GDM1 (cell line): ENCODE measurements at regions not wholly inside any gene's neighbourhood (a gene's known extent, or its start where the extent isn't known, plus 50 kb on each side); places are given as distances from the start of the nearest gene placed in this dataset.
"Not testable (repeated sequence)": the region's sequence is repeated elsewhere in the genome, so short reads cannot be mapped to it uniquely, and the experiment has no call there.

Experiments
- DNase-seq: peaks from one replicate; lab custom pipeline; 2025; lab: John Stamatoyannopoulos, UW

DNA sequence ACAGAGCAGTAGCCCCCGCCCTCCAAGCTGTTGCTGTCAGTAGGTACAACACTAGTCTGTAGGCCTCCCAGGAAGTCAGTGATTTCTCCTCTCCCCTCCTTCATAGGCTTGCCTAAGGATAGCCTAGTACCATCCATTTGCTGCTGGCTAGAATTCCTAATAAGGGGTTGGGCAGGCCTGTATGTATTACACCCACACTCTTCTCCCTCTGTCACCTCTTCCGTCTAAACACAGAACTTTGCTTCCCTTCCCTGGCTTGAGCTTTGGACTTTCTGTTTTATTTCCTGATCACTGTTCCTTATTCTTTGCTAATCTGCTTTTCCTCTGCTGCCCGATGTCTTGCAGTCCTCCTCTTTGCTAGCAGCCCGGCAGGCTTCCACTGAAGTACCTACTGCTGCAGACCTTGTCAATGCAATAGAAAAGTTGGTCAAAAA lies 93.4 kb upstream of the UMPS start:
- DNase-seq, result no peak

GRCh38 chr3:124639406-124640237 lies 90.6 kb upstream of the UMPS start:
- peak; percentile 59 for DNase-seq

DNA sequence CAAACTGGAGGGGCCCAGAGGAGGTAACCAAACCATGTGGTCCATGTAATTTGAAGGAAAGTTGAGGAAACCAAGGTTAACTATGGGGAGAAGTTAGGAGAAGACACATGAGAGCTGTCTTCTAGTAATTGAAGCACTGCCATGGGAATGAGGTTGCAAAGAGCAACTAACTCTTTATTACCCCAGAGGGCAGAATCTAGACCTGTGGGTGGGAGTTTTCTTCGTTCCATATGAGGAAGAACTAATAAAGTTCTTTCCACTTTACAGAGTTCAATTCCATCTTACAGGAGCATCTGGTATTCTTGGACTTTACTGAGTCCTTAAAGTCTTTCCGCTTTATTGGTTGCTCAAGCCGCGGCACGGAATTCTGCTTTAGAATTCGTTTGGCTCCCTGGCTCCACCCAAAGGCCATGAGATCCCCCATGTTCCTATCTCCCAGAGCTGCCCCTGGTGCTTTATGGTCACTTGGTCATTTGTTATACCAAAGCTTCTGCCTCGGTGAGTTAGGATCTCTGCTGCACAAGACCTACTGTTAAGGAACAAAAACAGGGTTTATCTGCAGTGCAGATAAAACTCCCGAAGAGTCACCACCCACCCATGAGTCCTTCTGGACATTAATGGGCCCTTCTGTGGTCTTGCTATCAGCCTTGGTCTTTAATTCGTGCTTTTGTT lies 89.5 kb upstream of the UMPS start:
- DNase-seq, result no peak

DNA sequence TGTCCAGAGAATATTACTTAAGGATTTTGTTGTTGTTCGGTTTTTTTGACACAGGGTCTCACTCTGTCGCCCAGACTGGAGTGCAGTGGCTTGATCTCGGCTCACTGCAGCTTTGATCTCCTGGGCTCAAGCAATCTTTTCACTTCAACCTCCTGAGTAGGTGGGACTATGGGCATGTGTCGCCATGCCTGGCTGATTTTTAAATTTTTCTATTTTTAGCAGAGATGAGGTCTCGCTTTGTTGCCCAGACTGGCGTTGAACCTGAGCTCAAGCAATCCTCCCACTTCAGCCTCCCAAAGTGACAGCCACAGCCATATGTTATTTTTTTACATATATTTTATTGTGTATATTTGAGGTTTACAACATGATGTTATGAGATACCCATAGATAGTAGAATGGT lies 86.8 kb upstream of the UMPS start:
- DNase-seq, result no peak

DNA sequence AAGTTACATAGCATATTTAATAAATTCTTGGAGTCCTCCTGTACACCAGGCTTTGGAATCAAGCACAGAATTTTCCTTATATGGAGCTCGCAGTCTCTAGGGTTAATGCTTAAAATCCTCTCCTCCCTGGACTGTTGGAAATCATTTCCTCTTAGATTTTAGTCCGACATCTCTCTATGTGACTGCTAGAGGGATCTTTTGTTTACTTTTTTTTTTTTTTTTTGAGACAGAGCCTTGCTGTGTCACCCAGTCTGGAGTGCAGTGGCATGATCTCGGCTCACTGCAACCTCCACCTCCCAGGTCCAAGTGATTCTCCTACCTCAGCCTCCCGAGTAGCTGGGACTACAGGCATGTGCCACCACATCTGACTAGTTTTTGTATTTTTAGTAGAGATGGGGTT lies 84.1 kb upstream of the UMPS start:
- not testable (repeated sequence) for DNase-seq

DNA sequence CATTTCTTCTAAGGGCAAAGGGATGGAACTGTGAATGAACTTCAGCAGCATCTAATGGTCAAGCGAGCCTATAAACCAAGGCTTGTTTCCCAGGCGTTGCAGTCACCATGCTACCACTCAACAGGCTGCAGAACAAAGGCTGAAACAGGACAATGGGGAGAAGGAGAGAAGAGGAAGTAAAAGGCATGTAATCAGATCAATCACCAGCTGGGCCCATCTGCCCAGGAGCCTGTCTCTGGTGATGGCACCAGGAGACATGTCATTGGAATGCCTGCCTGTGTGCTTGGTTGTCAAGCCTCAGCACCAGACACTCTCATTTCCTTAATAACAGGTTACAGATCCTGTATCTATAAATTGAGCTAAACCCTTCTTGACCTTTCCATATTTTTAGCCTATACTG lies 81.7 kb upstream of the UMPS start:
- DNase-seq, result no peak

DNA sequence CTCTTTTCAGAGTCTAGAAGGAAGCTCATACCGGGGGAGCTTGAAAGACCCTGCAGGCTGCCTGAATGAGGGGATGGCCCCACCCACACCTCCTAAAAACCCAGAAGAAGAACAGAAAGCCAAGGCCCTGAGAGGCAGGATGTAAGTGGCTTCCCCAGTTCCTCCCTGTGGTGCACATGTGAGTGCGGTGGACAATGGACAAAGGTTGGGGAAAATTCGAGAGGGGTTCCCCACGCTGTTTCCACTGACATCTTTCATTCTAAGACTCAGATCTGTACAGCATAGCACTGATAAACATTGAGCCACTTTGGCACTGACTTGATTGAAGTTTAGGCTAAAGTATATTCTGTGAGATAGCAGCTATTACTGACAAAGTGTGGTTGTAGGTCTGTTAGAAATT lies 79.5 kb upstream of the UMPS start:
- DNase-seq, result peak; percentile 59

- DNase-seq, result not testable (repeated sequence)
Measured at GRCh38 chr3:124651416-124651815, 78.8 kb upstream of the UMPS start.

- no peak for DNase-seq
Measured at GRCh38 chr3:124652009-124652408, 78.2 kb upstream of the UMPS start.

GRCh38 chr3:124653071-124653796 lies 77.0 kb upstream of the UMPS start:
- no peak for DNase-seq

DNA sequence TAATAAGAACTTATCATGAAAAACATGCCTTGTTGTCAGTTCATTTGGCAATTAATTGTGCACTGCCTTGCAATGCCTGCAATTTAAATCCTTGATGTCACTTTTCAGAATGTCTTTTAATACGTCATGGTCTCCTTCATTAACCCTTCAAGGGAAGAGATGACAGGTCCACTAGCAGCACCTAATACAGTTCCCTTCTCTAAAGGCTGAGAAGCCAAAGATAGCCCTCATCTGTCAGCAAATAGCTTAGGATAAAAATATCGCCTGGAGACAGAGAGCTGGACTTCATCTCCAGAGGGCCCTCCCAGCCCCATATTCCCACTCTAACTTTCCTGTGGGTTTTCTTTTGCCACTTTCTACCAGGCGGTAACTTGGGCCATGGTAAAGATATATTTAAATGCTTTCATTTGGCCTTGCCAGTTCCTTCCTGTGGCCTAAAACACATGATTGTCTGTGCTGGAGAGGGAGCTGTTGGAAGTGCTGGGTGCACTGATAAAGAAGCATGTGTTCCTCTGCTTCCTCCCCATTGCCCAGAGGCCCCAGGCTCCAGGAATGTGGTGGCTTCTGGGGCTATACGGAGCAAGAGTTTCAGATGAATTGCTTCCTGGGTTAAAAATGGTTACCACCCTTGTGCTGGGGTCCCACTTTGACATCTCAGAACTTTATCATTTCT lies 76.3 kb upstream of the UMPS start:
- peak; percentile 93 for DNase-seq

GRCh38 chr3:124654470-124654845 lies 75.8 kb upstream of the UMPS start:
- no peak for DNase-seq

DNA sequence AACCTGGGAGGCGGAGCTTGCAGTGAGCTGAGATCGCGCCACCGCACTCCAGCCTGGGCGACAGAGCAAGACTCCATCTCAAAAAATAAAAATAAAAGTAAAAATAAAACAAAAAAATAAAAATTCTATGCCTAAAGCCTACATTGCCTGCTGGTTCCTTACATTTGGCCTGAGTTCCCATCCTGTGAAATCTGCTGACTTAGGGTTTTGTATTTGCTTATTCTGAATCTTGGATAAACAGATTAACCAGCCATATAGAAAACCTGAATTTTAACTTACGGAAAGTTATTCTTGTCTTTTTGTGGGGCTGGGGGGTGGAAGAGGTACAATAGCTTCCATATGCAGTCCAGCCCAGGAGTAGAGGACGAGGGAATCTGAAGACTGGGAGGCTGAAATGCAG lies 73.7 kb upstream of the UMPS start:
- DNase-seq, result no peak

DNA sequence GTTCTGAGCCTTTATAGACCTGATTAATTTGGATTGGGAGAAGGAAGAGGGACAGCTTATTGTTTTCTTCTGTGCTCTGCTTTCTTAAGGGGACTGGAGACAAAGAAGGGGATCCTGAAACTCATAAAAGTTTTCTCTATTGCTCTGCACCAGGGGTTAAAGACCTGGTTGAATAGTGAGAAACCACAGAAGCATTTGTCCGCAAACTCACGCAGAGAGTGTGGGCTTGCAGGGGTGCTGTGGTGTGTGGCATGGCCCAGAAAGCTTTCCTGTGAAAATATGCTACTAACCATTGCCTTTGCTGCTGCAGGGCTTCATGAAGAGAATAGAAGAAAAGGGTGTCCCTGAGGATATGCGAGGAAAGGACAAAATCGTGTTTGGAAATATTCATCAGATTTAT lies 73.1 kb upstream of the UMPS start:
- DNase-seq, result no peak

- DNase-seq, result no peak
Measured at GRCh38 chr3:124658270-124658669, 72.0 kb upstream of the UMPS start.

- peak; percentile 18 for DNase-seq
Measured at GRCh38 chr3:124659175-124659574, 71.1 kb upstream of the UMPS start.

GRCh38 chr3:124660599-124660998 lies 69.7 kb upstream of the UMPS start:
- DNase-seq, result no peak

- DNase-seq, result no peak
Measured at GRCh38 chr3:124663690-124664089, 66.6 kb upstream of the UMPS start.

DNA sequence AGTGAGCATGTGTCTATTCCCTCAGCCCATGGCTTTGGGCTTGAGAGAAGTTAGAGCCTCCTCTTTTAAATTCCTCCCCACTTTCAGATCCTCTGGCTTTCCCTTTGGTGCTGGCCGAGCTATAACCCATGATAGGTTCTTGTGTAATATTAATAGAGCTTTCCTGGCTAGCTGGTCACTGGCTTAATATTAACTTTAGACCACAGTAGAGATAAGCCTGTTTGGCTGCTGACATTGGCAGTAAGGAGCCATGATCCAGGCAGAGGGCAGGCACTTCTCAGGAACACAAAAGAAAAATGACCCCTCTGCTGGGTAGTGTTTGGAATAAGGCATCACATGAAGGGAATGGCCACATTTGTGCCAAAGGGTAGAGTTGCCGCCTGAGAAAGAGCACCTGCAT lies 65.4 kb upstream of the UMPS start:
- DNase-seq, result no peak

GRCh38 chr3:124666067-124666466 lies 64.2 kb upstream of the UMPS start:
- no peak for DNase-seq

- DNase-seq, result no peak
Measured at GRCh38 chr3:124669470-124669869, 60.8 kb upstream of the UMPS start.

DNA sequence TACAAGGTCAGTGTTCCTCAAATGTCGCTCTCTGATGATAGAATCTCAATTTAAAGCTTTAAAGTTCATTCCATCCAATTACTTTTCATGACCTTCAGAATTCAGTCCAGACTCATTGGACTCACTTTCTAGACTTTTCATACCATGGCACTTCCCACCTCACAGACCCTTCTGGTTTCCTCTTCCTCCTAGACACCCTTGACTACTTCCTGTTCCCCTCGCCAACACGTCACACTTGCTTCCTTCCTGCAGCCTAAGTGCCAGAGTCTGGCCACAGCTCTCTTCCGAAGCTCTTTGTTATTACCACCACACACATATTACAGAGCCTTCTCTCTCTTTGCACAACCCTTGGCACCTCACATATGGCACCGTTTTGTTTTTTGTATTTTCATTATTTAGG lies 59.1 kb upstream of the UMPS start:
- peak; percentile 58 for DNase-seq
